Fibroblast of skin of abdomen (primary cell): ENCODE measurements at regions not wholly inside any gene's neighbourhood (a gene's known extent, or its start where the extent isn't known, plus 50 kb on each side); places are given as distances from the start of the nearest gene placed in this dataset.

ENCODE experiments used
- DNase-seq: peaks from one replicate; pipeline ENCODE4 v3.0.0-alpha.2; 2013

GRCh38 chr11:18878211-18878610, 61.0 kb downstream of the MRGPRX1 start:
- no peak for DNase-seq

GRCh38 chr11:18865951-18866350, 73.3 kb downstream of the MRGPRX1 start:
- no peak for DNase-seq

DNA sequence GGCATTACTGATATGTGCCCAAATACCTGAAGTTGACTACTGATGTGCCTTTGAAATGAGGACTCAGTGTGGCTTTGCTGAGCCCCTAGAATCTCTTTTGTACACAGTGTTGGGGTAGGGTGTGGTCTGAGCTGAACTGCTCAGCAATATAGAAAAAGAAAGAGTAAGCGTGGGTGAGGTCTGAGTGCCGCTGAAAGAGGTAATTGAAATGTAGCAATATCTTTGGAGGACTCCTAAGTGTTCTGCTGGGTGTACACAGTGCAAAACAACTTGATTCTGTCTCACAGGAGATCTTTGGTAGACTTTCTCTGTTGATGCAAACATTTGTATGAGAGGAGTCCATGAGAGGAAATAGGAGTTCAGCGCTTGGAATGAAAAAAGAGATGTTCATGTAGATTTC, 73.7 kb upstream of the PTPN5 start:
- DNase-seq = no peak

GRCh38 chr11:18853086-18853720, 61.6 kb upstream of the PTPN5 start:
- no peak for DNase-seq

GRCh38 chr11:18849406-18849805, 57.8 kb upstream of the PTPN5 start:
- DNase-seq = no peak

DNA sequence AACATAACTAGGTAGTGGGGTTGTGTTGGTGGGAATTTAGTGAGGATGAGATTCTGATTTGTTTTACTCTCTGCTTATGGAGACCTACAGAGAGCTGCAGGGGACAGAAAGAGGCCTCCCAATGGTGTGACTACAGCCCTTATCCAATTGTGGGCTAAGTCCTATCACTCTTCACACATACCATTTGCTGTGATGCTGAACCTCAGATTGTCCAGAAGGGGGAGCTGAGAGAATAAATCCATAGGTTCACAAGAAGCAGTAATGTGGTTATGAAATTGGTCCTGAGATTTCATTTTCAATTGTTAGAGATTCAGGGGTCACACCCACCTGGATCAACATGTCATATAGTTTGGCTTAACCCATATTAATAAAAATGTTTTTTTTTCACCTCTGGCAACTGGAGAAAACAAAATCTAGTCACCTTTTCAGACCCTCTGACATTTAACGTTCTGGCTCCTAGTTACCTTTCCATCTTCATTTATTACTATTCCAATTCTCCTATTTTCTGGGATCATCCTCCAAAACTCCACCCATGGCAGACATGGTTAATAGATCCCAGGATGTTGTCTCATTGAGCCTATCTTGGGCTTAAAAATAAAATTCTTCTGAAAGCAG, 53.3 kb upstream of the PTPN5 start:
- peak; percentile 11 for DNase-seq
